HEK293T (cell line): ENCODE measurements at regions not wholly inside any gene's neighbourhood (a gene's known extent, or its start where the extent isn't known, plus 50 kb on each side); places are given as distances from the start of the nearest gene placed in this dataset.
"Not testable (repeated sequence)": the region's sequence is repeated elsewhere in the genome, so short reads cannot be mapped to it uniquely, and the experiment has no call there.

Experiments used
- ARNT ChIP-seq: fragments of 450-650 bp; IDR thresholded peaks from 2 replicates; pipeline ENCODE4 v1.6.1; 2017; ENCODE audit warnings: mild to moderate bottlenecking
- BHLHE40 ChIP-seq: fragments of 450-650 bp; IDR thresholded peaks from 2 replicates; pipeline ENCODE4 v1.6.1; 2016; ENCODE audit warnings: mild to moderate bottlenecking, moderate library complexity, borderline replicate concordance
- ELF4 ChIP-seq: fragments of 450-650 bp; IDR thresholded peaks from 2 replicates; pipeline ENCODE4 v1.6.1; 2017; ENCODE audit warnings: antibody characterized with exemption
- FOXA1 ChIP-seq: fragments of 450-650 bp; IDR thresholded peaks from 2 replicates; pipeline ENCODE4 v1.6.1; 2016; ENCODE audit warnings: mild to moderate bottlenecking
- FOXK2 ChIP-seq: fragments of 450-650 bp; IDR thresholded peaks from 2 replicates; pipeline ENCODE4 v1.6.1; 2016; ENCODE audit warnings: mild to moderate bottlenecking
- FOXM1 ChIP-seq: fragments of 450-650 bp; IDR thresholded peaks from 2 replicates; pipeline ENCODE4 v1.6.1; 2017; ENCODE audit warnings: mild to moderate bottlenecking, borderline replicate concordance
- LEF1 ChIP-seq: fragments of 450-650 bp; IDR thresholded peaks from 2 replicates; pipeline ENCODE4 v1.6.1; 2017; ENCODE audit warnings: mild to moderate bottlenecking, borderline replicate concordance
- SP1 ChIP-seq: fragments of 450-650 bp; IDR thresholded peaks from 2 replicates; pipeline ENCODE4 v1.6.1; 2017
- SUZ12 ChIP-seq: fragments of 450-650 bp; IDR thresholded peaks from 2 replicates; pipeline ENCODE4 v1.6.1; 2016; ENCODE audit warnings: mild to moderate bottlenecking
- TARDBP ChIP-seq: fragments of 450-650 bp; IDR thresholded peaks from 2 replicates; pipeline ENCODE4 v1.6.1; 2016
- ZNF384 ChIP-seq: fragments of 450-650 bp; IDR thresholded peaks from 2 replicates; pipeline ENCODE4 v1.6.1; 2016
- TF ChIP-seq, protein P1 (sequence below): fragments of 450-650 bp; IDR thresholded peaks from 2 replicates; pipeline ENCODE4 v1.6.1; 2016

GRCh38 chr5:92691955-92692354 lies 889.1 kb downstream of the NR2F1-AS1 start:
- not testable (repeated sequence) for TF ChIP-seq FOXA1, TARDBP, ARNT, ELF4, LEF1, ZNF384, FOXM1, SP1, FOXK2, BHLHE40, SUZ12
- TF ChIP-seq, protein P1, sequence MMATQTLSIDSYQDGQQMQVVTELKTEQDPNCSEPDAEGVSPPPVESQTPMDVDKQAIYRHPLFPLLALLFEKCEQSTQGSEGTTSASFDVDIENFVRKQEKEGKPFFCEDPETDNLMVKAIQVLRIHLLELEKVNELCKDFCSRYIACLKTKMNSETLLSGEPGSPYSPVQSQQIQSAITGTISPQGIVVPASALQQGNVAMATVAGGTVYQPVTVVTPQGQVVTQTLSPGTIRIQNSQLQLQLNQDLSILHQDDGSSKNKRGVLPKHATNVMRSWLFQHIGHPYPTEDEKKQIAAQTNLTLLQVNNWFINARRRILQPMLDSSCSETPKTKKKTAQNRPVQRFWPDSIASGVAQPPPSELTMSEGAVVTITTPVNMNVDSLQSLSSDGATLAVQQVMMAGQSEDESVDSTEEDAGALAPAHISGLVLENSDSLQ = not testable (repeated sequence)
